VCaP (cell line): ENCODE measurements at regions not wholly inside any gene's neighbourhood (a gene's known extent, or its start where the extent isn't known, plus 50 kb on each side); places are given as distances from the start of the nearest gene placed in this dataset.

ENCODE experiments used
- H3K27ac ChIP-seq: fragments of 450-650 bp; 2 replicates; pipeline ENCODE4 v1.5.1; 2017
- TF ChIP-seq, protein P1 (sequence below): fragments of 450-650 bp; conservative IDR thresholded peaks from 2 replicates; pipeline ENCODE4 v1.5.1; 2017; ENCODE audit warnings: mild to moderate bottlenecking, moderate library complexity

DNA sequence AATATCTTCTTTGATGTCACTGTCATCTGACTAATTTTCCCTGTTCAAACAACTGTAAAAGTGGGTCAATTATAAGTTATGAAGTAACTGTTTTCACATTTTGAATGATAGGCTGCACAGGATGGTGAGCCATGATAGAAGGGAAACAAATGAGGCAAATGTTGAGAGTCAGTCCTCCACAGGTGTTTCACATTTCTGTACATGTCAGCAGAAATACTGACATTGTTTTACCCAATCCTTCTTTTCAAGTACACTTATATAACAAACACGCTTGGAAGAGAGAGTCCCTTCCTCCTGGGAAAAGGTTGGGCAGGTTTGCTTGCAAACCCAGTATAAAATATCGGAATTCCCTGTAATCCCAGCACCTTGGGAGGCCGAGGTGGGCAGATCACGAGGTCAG is 1251.5 kb downstream of the SLC16A7 start:
- TF ChIP-seq, protein P1, sequence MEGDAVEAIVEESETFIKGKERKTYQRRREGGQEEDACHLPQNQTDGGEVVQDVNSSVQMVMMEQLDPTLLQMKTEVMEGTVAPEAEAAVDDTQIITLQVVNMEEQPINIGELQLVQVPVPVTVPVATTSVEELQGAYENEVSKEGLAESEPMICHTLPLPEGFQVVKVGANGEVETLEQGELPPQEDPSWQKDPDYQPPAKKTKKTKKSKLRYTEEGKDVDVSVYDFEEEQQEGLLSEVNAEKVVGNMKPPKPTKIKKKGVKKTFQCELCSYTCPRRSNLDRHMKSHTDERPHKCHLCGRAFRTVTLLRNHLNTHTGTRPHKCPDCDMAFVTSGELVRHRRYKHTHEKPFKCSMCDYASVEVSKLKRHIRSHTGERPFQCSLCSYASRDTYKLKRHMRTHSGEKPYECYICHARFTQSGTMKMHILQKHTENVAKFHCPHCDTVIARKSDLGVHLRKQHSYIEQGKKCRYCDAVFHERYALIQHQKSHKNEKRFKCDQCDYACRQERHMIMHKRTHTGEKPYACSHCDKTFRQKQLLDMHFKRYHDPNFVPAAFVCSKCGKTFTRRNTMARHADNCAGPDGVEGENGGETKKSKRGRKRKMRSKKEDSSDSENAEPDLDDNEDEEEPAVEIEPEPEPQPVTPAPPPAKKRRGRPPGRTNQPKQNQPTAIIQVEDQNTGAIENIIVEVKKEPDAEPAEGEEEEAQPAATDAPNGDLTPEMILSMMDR = no peak
- H3K27ac ChIP-seq = no peak overlapping the region

DNA sequence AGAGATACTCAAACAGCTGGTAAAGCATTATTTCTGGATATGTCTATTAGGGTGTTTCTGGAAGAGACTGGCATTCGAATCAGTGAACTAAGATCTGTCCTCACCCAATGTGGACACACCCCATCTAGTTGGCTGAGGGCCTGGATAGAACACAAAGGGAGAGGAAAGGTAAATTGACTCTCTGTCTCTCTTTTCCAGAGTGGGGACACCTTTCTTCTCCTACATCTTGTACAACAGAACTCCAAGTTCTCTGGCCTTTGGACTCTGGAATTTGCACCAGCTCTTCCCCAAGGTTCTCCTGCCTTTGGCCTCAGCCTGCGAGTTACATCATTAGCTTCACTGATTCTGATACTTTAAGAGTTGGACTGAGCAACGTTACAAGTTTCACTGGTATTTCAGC is 1253.9 kb downstream of the SLC16A7 start:
- TF ChIP-seq, protein P1 = no peak
- no peak overlapping the region for H3K27ac ChIP-seq

DNA sequence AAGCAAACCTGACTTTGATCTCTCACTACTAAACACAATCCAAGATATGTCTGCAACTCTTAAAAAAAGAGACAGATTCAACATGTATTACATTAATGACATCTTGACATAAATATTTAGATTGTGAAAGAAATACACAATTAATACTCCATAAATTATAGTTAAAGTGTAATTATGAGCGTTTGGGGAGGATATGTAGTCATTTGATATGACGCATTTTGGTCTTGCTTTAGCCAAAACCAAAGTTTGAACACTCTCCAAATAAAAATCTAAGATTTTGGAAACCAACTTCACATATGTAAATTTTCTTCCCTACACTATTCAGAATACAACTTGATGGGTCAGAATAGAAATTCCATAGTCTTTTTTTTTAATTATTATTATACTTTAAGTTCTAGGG is 1257.6 kb downstream of the SLC16A7 start:
- H3K27ac ChIP-seq = no peak overlapping the region
- TF ChIP-seq, protein P1 = no peak

DNA sequence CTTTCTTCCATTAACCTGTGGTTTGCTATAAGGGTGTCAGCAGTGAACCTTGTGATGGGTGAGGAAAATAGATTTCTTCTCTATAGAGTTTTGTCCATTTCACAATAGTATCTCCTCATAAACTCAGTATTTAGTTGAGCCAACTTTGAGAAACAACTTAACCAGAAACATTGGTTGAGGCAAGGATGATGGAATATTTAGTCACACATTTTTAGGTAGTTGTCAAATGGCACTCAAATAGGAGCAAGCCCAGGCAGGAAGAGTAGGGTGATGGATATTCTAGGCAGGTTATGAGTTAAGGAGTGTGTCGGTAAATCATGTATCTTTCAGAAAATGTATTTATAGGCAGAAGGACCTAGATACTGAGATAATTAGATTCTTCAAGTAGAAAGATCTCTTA is 1267.6 kb downstream of the SLC16A7 start:
- TF ChIP-seq, protein P1 = no peak
- no peak overlapping the region for H3K27ac ChIP-seq

DNA sequence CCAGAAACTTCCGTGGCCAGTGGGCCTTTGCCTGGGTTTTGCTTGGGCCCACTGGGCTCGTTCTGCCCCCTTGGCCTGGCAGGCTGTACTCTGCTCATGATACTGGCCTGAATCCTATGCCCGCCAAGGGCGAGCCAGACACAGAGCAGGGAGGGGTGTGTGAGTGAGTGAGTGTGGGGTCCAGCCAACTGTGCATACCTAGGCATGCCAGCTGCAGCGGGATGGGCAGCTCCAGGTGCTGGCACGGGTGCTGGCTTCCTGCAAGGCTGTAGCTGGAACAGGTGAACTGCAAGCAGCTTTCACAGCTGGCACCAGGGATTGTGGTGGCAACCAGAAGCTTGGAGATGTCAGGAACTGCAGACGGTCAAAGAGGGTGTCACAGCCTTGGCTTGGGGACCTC is 1276.4 kb downstream of the SLC16A7 start:
- TF ChIP-seq, protein P1 = no peak
- no peak overlapping the region for H3K27ac ChIP-seq

GRCh38 chr12:60872850-60873713 is 1277.3 kb downstream of the SLC16A7 start:
- H3K27ac ChIP-seq = no peak overlapping the region
- TF ChIP-seq, protein P1 = no peak

- H3K27ac ChIP-seq = no peak overlapping the region
- TF ChIP-seq, protein P1 = no peak
These were observed 1278.3 kb downstream of the SLC16A7 start for GRCh38 chr12:60874091-60874490.
